Colon (tissue), 2 donors: ENCODE measurements at regions not wholly inside any gene's neighbourhood (a gene's known extent, or its start where the extent isn't known, plus 50 kb on each side); places are given as distances from the start of the nearest gene placed in this dataset.

Experiments
- FAIRE-seq: peaks from 2 replicates; lab custom pipeline; 2012; peaks lifted over from hg19 to GRCh38; lab: Jason Lieb, UNC
- donor health status: control.
- donor health status: control.

GRCh38 chr6:133583907-133584427 is 304.9 kb upstream of the TCF21 start:
- FAIRE-seq, result no peak

GRCh38 chr6:133584823-133585222 is 304.1 kb upstream of the TCF21 start:
- FAIRE-seq, result no peak

GRCh38 chr6:133585978-133586377 is 302.9 kb upstream of the TCF21 start:
- no peak for FAIRE-seq

DNA sequence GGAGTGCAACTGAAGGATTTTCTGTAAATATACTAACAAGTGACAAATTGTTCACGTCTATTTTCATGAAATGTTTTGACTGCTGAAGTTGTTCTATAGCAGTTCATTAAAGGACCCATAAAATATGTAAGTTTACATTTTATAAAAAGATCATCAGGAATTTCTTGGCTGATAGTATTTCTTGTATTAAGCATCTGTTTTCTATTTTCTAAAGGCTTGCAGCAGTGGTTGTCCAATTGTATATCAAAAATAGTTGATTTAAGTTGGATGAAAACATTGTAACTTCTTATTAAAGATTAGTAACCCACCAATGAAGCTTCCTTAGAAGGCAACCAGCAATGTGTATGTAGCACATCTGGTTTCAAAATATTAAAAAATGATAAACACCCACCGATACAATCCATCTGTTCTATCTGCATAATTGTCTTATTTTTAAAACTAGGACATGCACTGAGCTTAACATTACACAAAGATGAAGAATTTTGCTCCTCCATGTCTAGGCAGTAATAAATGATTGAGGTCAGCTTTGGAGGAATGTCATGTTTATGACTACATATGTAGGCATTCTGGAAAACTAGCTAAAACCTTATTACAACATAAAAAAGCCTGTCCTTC is 301.3 kb upstream of the TCF21 start:
- FAIRE-seq, result no peak

DNA sequence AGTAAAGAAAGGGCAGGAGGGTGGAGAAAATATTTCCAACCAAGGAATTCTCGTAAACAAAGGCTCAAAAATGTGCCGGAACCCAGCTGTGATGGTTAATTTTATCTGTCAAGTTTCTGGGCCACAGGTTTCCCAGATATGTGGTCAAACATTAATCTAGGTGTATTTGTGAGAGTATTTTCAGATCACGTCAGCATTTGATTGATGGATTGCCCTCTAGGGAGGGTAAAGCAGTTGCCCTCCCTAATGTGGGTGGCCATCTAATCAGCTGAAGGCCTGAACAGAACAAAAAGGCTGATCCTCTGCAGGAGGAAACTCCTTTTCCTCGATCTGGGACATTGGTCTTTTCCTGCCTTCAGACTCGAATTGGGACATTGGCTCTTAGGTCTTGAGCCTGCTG is 298.7 kb upstream of the TCF21 start:
- no peak for FAIRE-seq

- no peak for FAIRE-seq
Measured at GRCh38 chr6:133590814-133591213, 298.1 kb upstream of the TCF21 start.

- no peak for FAIRE-seq
Measured at GRCh38 chr6:133591275-133591674, 297.6 kb upstream of the TCF21 start.

- FAIRE-seq, result no peak
Measured at GRCh38 chr6:133594652-133595110, 294.2 kb upstream of the TCF21 start.

DNA sequence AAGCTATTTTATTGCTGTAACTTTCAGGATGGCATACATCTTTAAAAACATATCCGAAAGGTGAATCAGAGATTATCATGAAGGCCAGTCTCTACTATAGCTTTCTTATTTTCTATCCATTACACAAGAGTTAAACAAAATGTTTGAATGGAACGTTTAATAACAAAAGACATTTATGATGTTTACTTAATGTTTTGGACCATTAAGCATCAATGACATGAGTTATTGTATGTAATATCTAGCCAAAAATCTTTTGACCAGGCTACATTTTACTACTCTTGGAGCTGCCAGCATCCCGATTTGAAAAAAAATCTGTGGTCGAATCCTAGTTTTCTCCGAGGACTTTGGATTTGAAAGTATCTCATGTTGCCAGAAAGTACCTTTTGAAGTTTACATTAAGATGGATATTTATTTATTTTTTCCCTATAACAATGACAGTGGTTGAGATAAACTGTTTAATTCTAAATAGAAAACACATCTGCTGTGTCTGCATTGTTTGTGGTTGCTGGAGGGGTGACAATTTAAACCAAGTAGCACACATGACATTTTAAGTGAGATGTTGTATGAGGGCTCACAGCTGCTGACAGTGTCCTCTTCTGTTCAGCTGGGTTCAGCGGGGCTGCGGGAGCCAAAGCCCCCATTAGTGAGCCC is 293.7 kb upstream of the TCF21 start:
- no peak for FAIRE-seq

DNA sequence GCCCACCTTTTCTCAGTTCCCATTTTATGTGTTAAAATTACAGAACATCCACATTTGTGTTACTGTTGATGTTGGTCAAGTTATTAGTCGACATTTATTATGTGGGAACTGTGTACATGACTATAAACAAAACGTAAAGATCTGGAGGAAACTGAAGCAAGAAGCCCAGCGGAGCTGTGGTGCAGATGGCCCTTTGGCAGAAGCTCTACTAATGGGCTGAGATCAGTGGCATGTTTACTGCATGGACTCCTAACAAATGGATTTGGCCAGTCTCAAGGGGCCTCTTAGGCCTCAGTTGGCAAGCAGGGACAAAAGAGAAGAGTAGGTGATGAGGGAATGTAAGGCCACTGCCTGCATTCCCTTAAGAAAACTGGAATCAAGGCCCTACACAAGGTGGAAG is 282.1 kb upstream of the TCF21 start:
- no peak for FAIRE-seq

- no peak for FAIRE-seq
Measured at GRCh38 chr6:133608620-133609019, 280.3 kb upstream of the TCF21 start.

DNA sequence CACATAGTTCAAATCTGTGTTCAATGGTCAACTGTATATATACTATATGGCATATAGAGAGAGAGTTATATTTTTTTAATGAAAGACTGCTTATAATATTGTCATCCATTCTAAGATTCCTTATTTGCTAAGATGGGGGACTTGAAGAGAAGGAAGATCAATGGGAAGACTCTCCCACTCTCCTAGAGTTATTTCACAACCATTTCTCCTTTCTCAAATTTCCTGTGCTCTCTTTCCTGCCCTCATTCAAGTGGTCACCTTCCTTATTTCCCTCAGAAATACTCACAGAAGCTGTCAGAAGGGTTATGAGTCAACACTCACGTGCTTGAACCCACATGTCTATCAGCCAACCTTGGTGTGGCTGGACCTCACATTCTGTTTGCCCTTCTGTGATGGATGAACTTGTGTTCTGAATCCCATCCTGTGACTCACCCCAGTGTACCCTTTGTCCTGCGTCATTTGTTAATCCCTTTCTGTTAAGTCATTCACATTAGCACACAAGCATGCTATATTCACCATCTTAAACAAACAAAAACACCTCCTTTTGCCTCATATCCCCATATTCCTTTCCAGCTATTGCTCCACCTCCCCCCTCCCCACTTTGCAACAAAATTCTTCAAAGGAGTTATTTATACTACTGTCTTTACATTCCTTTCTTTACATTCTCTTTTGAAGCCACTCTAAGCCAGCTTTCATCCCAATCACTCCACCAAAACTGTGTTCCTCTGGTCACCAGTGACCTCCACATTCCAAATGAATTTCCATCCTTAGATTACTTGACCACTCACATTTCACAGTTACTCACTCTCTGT is 279.3 kb upstream of the TCF21 start:
- no peak for FAIRE-seq

- FAIRE-seq, result no peak
Measured at GRCh38 chr6:133610227-133610840, 278.6 kb upstream of the TCF21 start.

GRCh38 chr6:133610971-133611370 is 277.9 kb upstream of the TCF21 start:
- FAIRE-seq, result no peak

DNA sequence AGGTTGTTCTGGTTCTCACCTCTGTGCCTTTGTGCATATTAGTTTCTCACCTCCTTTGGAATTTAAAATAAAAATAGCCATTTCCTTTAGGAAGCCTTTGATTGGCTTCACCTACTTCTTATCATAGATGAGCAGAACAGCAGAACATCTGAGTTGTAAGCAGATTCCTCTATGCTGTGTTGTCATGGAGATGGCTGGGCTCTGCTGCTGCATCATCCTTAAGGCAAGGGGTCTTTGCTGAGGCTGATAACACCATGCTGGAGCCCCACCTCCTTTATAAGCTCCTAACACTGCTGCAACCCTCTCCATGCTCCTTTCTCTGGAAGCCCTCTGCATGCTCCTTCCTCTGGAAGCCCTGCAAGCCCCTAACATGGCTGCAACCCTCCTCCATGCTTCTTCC is 276.5 kb upstream of the TCF21 start:
- no peak for FAIRE-seq

- no peak for FAIRE-seq
Measured at GRCh38 chr6:133613211-133613610, 275.7 kb upstream of the TCF21 start.

- FAIRE-seq, result no peak
Measured at GRCh38 chr6:133621751-133622150, 267.2 kb upstream of the TCF21 start.

DNA sequence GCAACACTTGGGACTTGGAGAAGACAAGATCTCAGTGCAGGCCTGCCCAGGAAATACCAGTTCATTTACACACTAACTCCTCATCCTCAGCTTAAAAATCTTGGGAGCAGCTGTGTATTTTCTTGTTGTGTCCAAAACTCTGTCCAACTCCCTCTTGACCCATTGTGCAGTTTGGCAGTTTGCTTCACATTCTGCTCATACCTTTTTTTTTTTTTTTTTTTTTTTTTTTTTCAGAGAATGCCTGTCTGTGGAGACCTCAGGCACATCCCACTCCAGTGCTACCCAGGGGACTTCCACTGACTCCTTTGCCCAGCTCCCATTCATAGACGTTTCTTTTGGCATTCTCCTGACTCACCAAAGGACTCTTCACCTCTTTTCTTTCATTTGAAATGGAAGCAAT is 265.8 kb upstream of the TCF21 start:
- no peak for FAIRE-seq

- FAIRE-seq, result no peak
Measured at GRCh38 chr6:133623621-133624020, 265.3 kb upstream of the TCF21 start.

DNA sequence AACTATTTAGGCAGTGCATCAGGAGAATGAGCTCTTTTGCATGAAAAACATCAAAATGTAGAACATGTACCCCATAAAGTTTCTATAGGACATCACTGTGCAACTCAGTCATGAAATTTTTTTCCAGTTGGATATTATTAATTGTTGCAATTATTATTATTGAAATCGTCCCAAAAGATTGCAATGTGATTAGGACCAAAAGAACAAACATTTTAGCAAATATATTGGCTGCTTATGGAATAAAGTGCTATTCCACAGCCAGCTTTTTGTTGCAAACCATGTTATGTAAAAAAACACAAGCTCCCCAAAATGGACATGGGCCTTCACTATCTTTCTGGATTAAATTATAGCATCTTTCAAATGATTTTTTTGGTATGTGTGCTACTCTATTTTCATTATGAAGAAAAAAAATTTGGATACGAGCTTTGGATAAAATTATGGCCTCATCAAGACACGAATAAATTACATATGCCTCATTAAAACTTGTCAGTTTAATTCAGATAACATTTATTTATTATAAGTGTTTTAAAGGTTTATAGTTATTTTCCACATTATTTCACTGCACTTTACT is 262.7 kb upstream of the TCF21 start:
- FAIRE-seq, result no peak

- no peak for FAIRE-seq
Measured at GRCh38 chr6:133629970-133630369, 258.9 kb upstream of the TCF21 start.

GRCh38 chr6:133630651-133631050 is 258.3 kb upstream of the TCF21 start:
- no peak for FAIRE-seq
